ENCODE measurements at regions not wholly inside any gene's neighbourhood (a gene's known extent, or its start where the extent isn't known, plus 50 kb on each side); places are given as distances from the start of the nearest gene placed in this dataset.

DNA sequence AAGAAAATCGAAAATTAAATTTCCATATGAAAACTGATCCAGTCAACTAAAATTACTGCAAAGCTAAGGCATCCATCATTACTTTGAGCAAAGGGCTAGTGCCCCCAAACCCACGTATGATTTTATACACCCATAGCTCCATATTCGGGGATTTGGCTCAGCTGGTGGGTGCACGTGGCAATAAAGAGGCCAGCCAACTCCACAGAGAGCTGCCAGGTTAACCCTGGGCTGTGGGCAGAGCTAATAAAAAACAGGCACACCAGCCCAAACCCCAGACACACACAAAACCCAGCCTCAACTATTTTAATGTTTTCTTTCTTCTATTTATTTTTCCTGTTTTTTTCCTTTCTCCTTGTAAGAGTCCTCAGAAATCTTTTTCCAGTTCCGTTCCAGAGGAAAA lies 151.3 kb upstream of the SOX11 start:
- H3K4me3 ChIP-seq (ENCODE audit: low read depth, low read length), result no peak overlapping the region
- in situ Hi-C loops (cut with HindIII; ENCODE audit: low sequenced_read_pairs), result no loop called here
- no peak for TF ChIP-seq CTCF (IDR thresholded peaks at IDR 0.05; ENCODE audit: low read depth, low read length)
- no peak for DNase-seq (ENCODE audit: low read depth, low spot score)

DNA sequence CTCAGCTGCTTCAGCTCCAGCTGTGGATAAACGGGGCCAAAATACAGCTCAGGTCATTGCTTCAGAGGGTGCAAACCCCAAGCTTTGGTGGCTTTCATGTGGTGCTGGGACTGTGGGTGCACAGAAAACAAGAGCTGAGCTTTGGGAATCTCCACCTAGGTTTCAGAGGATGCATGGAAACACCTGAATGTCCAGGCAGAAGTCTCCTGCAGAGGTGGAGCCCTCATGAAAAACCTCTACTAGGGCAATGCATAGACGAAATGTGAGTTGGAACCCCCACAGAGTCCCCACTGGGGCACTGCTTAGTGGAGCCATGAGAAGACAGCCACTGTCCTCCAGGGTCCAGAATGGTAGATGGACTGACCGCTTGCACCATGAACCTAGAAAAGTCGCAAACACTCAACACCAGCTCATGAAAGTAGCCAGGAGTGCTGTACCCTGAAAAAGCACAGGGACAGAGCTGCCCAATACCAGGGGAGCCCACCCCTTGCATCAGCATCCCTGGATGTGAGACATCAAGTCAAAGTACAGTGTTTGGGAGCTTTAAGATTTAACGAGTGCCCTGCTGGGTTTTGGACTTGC lies 147.9 kb upstream of the SOX11 start:
- TF ChIP-seq CTCF (IDR thresholded peaks at IDR 0.05; ENCODE audit: low read depth, low read length), result no peak
- in situ Hi-C loops (cut with HindIII; ENCODE audit: low sequenced_read_pairs), result no loop called here
- H3K4me3 ChIP-seq (ENCODE audit: low read depth, low read length), result no peak overlapping the region
- no peak for DNase-seq (ENCODE audit: low read depth, low spot score)

GRCh38 chr2:5546181-5546580 lies 146.0 kb upstream of the SOX11 start:
- in situ Hi-C loops (cut with HindIII; ENCODE audit: low sequenced_read_pairs), result no loop called here
- no peak overlapping the region for H3K4me3 ChIP-seq (ENCODE audit: low read depth, low read length)
- peak; percentile 21 for DNase-seq (ENCODE audit: low read depth, low spot score)
- no peak for TF ChIP-seq CTCF (IDR thresholded peaks at IDR 0.05; ENCODE audit: low read depth, low read length)

DNA sequence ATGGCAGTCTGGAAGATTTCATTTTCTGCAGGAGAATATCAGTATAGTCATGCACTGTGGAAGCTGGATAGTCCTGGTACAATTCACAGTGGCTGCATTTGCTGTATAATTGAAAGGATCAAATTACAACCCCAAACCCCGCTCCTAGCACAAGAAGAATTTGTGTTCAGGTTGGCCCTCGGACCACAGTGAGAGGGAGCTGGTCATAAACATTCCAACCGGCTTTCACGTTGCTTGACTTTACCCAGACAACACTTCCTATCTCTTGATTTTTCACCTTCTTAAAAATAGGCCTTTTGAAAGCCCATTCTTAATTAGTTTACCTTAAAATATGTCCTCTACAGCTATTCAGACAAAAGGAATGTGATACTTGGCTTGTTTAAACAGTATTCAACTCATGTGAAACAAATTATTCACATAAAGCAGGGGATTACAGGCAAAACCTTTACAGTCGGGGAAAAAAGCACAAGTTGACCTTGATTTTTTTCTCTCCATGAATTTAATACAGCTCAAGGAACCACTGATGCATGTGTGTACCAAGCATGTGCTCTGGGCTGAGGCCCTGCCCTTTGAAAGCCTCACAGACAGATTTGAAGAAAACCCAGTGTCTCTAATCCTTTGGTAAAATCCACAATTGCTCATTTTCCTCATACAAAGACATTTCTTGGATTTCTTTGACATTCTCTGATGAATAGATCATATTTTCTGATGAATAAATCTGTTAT lies 143.0 kb upstream of the SOX11 start:
- in situ Hi-C loops (cut with HindIII; ENCODE audit: low sequenced_read_pairs), result no loop called here
- DNase-seq (ENCODE audit: low read depth, low spot score), result peak; percentile 85
- TF ChIP-seq CTCF (IDR thresholded peaks at IDR 0.05; ENCODE audit: low read depth, low read length), result no peak
- H3K4me3 ChIP-seq (ENCODE audit: low read depth, low read length), result no peak overlapping the region

DNA sequence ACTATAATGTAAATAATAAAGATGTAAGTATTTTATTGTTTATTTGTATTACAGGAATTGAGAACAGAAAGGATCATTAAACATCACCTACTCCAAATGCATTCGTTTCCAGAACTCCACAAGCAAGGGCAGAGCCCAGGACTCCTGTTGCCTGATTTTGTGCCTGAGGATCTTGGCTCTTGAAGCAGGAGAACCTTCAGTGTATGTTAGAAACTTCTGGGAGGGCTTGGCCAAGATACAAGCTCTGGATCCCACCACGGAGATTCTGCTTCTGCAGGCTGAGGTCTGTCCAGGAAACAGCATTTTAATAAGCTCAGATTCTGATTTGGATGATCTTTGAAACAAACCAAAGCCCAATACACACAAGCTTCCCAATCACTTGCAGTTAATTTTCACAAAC lies 142.4 kb upstream of the SOX11 start:
- H3K4me3 ChIP-seq (ENCODE audit: low read depth, low read length), result no peak overlapping the region
- in situ Hi-C loops (cut with HindIII; ENCODE audit: low sequenced_read_pairs), result no loop called here
- TF ChIP-seq CTCF (IDR thresholded peaks at IDR 0.05; ENCODE audit: low read depth, low read length), result no peak
- peak; percentile 3 for DNase-seq (ENCODE audit: low read depth, low spot score)

- in situ Hi-C loops (cut with HindIII; ENCODE audit: low sequenced_read_pairs), result no loop called here
- no peak for TF ChIP-seq CTCF (IDR thresholded peaks at IDR 0.05; ENCODE audit: low read depth, low read length)
- no peak for DNase-seq (ENCODE audit: low read depth, low spot score)
- H3K4me3 ChIP-seq (ENCODE audit: low read depth, low read length), result no peak overlapping the region
Observed at GRCh38 chr2:5555636-5556035, 136.5 kb upstream of the SOX11 start.
